IPS DF 4.7 (cell line): ENCODE measurements at regions not wholly inside any gene's neighbourhood (a gene's known extent, or its start where the extent isn't known, plus 50 kb on each side); places are given as distances from the start of the nearest gene placed in this dataset.

Source experiments
- DNase-seq: peaks from one replicate; pipeline ENCODE4 v3.0.0-alpha.2; 2013; ENCODE audit warnings: low spot score; ENCODE audit errors: extremely low read depth

- no peak for DNase-seq
Measured at GRCh38 chr12:92502417-92503028, 200.3 kb upstream of the PLEKHG7 start.

GRCh38 chr12:92496790-92497189, 206.0 kb upstream of the PLEKHG7 start:
- DNase-seq, result no peak

- no peak for DNase-seq
Measured at GRCh38 chr12:92495108-92495507, 207.7 kb upstream of the PLEKHG7 start.

- DNase-seq, result no peak
Measured at GRCh38 chr12:92493816-92494215, 209.0 kb upstream of the PLEKHG7 start.

GRCh38 chr12:92492995-92493394, 209.8 kb upstream of the PLEKHG7 start:
- no peak for DNase-seq

GRCh38 chr12:92492291-92492690, 210.5 kb upstream of the PLEKHG7 start:
- no peak for DNase-seq

GRCh38 chr12:92489781-92490180, 213.0 kb upstream of the PLEKHG7 start:
- DNase-seq, result no peak

- DNase-seq, result no peak
Measured at GRCh38 chr12:92488735-92489134, 214.1 kb upstream of the PLEKHG7 start.

- DNase-seq, result no peak
Measured at GRCh38 chr12:92487138-92487485, 215.7 kb upstream of the PLEKHG7 start.

GRCh38 chr12:92486443-92487137, 216.2 kb upstream of the PLEKHG7 start:
- no peak for DNase-seq

GRCh38 chr12:92485351-92486348, 217.1 kb upstream of the PLEKHG7 start:
- DNase-seq, result no peak

GRCh38 chr12:92482599-92482998, 220.2 kb upstream of the PLEKHG7 start:
- no peak for DNase-seq

GRCh38 chr12:92481066-92481465, 221.7 kb upstream of the PLEKHG7 start:
- no peak for DNase-seq

GRCh38 chr12:92478692-92479091, 224.1 kb upstream of the PLEKHG7 start:
- DNase-seq, result no peak

- DNase-seq, result no peak
Measured at GRCh38 chr12:92476844-92477243, 225.9 kb upstream of the PLEKHG7 start.

- DNase-seq, result no peak
Measured at GRCh38 chr12:92473564-92473963, 229.2 kb upstream of the PLEKHG7 start.

GRCh38 chr12:92472201-92472600, 230.6 kb upstream of the PLEKHG7 start:
- DNase-seq, result no peak

GRCh38 chr12:92471551-92471950, 231.2 kb upstream of the PLEKHG7 start:
- DNase-seq, result no peak

GRCh38 chr12:92470608-92471021, 232.2 kb upstream of the PLEKHG7 start:
- DNase-seq, result no peak

- no peak for DNase-seq
Measured at GRCh38 chr12:92469837-92470236, 233.0 kb upstream of the PLEKHG7 start.

- no peak for DNase-seq
Measured at GRCh38 chr12:92468358-92469020, 234.3 kb upstream of the PLEKHG7 start.

GRCh38 chr12:92467886-92468285, 234.9 kb upstream of the PLEKHG7 start:
- DNase-seq, result no peak
